DOHH2 (cell line): ENCODE measurements at regions not wholly inside any gene's neighbourhood (a gene's known extent, or its start where the extent isn't known, plus 50 kb on each side); places are given as distances from the start of the nearest gene placed in this dataset.

Experiments used
- H3F3A ChIP-seq: fragments of 200-600 bp; sonication (generic), shearing (Covaris generic); 2 replicates; pipeline ENCODE4 v1.6.0; 2016; ENCODE audit warnings: antibody characterized with exemption, mild to moderate bottlenecking; ENCODE audit not compliant: control insufficient read depth, insufficient read depth
- H3K27ac ChIP-seq: fragments of 200-600 bp; sonication (generic); 2 replicates; pipeline ENCODE4 v1.5.1; 2014; ENCODE audit warnings: low read depth, mild to moderate bottlenecking, low read length, moderate library complexity
- H3K27me3 ChIP-seq: fragments of 200-600 bp; sonication (generic); 2 replicates; pipeline ENCODE4 v1.6.1; 2014; ENCODE audit warnings: mild to moderate bottlenecking, low read length, mixed read lengths; ENCODE audit not compliant: control insufficient read depth
- H3K36me3 ChIP-seq: fragments of 200-600 bp; sonication (generic); 2 replicates; pipeline ENCODE4 v1.6.1; 2014; ENCODE audit warnings: mild to moderate bottlenecking, low read length, moderate library complexity, mixed read lengths; ENCODE audit not compliant: control insufficient read depth
- H3K4me1 ChIP-seq: fragments of 200-600 bp; sonication (generic); 2 replicates; pipeline ENCODE4 v1.6.1; 2014; ENCODE audit warnings: mild to moderate bottlenecking, low read length, mixed read lengths; ENCODE audit not compliant: control insufficient read depth
- H3K4me2 ChIP-seq: fragments of 200-600 bp; sonication (generic); 2 replicates; pipeline ENCODE4 v1.6.0; 2014; ENCODE audit warnings: mild to moderate bottlenecking, low read length, moderate library complexity
- H3K4me3 ChIP-seq: fragments of 200-600 bp; sonication (generic); 2 replicates; pipeline ENCODE4 v1.5.1; 2014; ENCODE audit warnings: mild to moderate bottlenecking, low read length, mixed read lengths
- H3K79me2 ChIP-seq: fragments of 200-600 bp; sonication (generic); 2 replicates; pipeline ENCODE4 v1.6.1; 2014; ENCODE audit warnings: mild to moderate bottlenecking, low read length, mixed read lengths; ENCODE audit not compliant: control insufficient read depth
- H3K9me2 ChIP-seq: fragments of 200-600 bp; sonication (generic); replicated peaks from 2 replicates; pipeline ENCODE4 v1.6.1; 2014; ENCODE audit warnings: mild to moderate bottlenecking, low read length, mixed read lengths; ENCODE audit not compliant: control insufficient read depth
- H3K9me3 ChIP-seq: fragments of 200-600 bp; sonication (generic); 2 replicates; pipeline ENCODE4 v1.6.1; 2014; ENCODE audit warnings: antibody characterized with exemption, low read length, mixed read lengths; ENCODE audit not compliant: control insufficient read depth, insufficient read depth
- H4K20me1 ChIP-seq: fragments of 200-600 bp; sonication (generic); 2 replicates; pipeline ENCODE4 v1.6.0; 2014; ENCODE audit warnings: low read depth, mild to moderate bottlenecking, antibody characterized with exemption, low read length, moderate library complexity; ENCODE audit not compliant: control insufficient read depth, insufficient read depth
- CTCF ChIP-seq: fragments of 200-600 bp; sonication (generic); IDR thresholded peaks from one replicate; pipeline ENCODE4 v1.5.1; 2014; ENCODE audit warnings: antibody characterized with exemption, mild to moderate bottlenecking, low read depth, low read length; ENCODE audit not compliant: poor library complexity, severe bottlenecking
- EZH2phosphoT487 ChIP-seq: fragments of 200-600 bp; sonication (generic); IDR thresholded peaks from 2 replicates; pipeline ENCODE4 v1.6.1; 2017; ENCODE audit warnings: borderline replicate concordance, mild to moderate bottlenecking, antibody characterized with exemption, low read length, moderate library complexity, mixed read lengths

- TF ChIP-seq CTCF (no peak), EZH2phosphoT487 (no peak)
- no peak overlapping the region for H3K4me2 ChIP-seq
- no peaks in the 10 kb centered on the region for H3K36me3 ChIP-seq
- no peaks in the 10 kb centered on the region for H3K79me2 ChIP-seq
- no peak overlapping the region for H3K4me3 ChIP-seq
- H3K9me2 ChIP-seq = no peaks in the 10 kb centered on the region
- H3K4me1 ChIP-seq = no peaks in the 10 kb centered on the region
- no peaks in the 10 kb centered on the region for H4K20me1 ChIP-seq
- H3K27me3 ChIP-seq = no peaks in the 10 kb centered on the region
- no peaks in the 10 kb centered on the region for H3K9me3 ChIP-seq
- no peak overlapping the region for H3K27ac ChIP-seq
- H3F3A ChIP-seq = no peaks in the 10 kb centered on the region
Observed at GRCh38 chr7:10101351-10101750, 872.3 kb upstream of the PHF14 start.

GRCh38 chr7:10104292-10104691 lies 869.4 kb upstream of the PHF14 start:
- Histone ChIP-seq H3K9me3 (no peaks in the 10 kb centered on the region), H3F3A (no peaks in the 10 kb centered on the region), H3K4me2 (no peak overlapping the region), H4K20me1 (no peaks in the 10 kb centered on the region), H3K36me3 (no peaks in the 10 kb centered on the region), H3K4me1 (no peaks in the 10 kb centered on the region), H3K4me3 (no peak overlapping the region), H3K79me2 (no peaks in the 10 kb centered on the region), H3K27ac (no peak overlapping the region), H3K27me3 (no peaks in the 10 kb centered on the region), H3K9me2 (no peaks in the 10 kb centered on the region)
- TF ChIP-seq EZH2phosphoT487 (no peak), CTCF (no peak)

- Histone ChIP-seq H3K4me1 (no peaks in the 10 kb centered on the region), H4K20me1 (no peaks in the 10 kb centered on the region), H3K4me2 (no peak overlapping the region), H3K27ac (no peak overlapping the region), H3K79me2 (no peaks in the 10 kb centered on the region), H3K9me3 (no peaks in the 10 kb centered on the region), H3K36me3 (no peaks in the 10 kb centered on the region), H3K27me3 (no peaks in the 10 kb centered on the region), H3F3A (no peaks in the 10 kb centered on the region), H3K4me3 (no peak overlapping the region), H3K9me2 (no peaks in the 10 kb centered on the region)
- TF ChIP-seq CTCF (no peak), EZH2phosphoT487 (no peak)
Observed at GRCh38 chr7:10106609-10107008, 867.1 kb upstream of the PHF14 start.

GRCh38 chr7:10116511-10116910 lies 857.2 kb upstream of the PHF14 start:
- H3K4me2 ChIP-seq = no peak overlapping the region
- no peaks in the 10 kb centered on the region for H3K4me1 ChIP-seq
- no peak overlapping the region for H3K4me3 ChIP-seq
- no peak overlapping the region for H3K27ac ChIP-seq
- H3K79me2 ChIP-seq = no peaks in the 10 kb centered on the region
- no peak for TF ChIP-seq CTCF
- no peak for TF ChIP-seq EZH2phosphoT487
- H3F3A ChIP-seq = no peaks in the 10 kb centered on the region
- H3K36me3 ChIP-seq = no peaks in the 10 kb centered on the region
- no peaks in the 10 kb centered on the region for H3K9me2 ChIP-seq
- H3K9me3 ChIP-seq = no peaks in the 10 kb centered on the region
- no peaks in the 10 kb centered on the region for H3K27me3 ChIP-seq
- H4K20me1 ChIP-seq = no peaks in the 10 kb centered on the region
